HG03520 (cell line): ENCODE measurements at regions not wholly inside any gene's neighbourhood (a gene's known extent, or its start where the extent isn't known, plus 50 kb on each side); places are given as distances from the start of the nearest gene placed in this dataset.

Source experiments
- ATAC-seq: cut with Tn5 transposase; IDR thresholded peaks from one replicate; pipeline ENCODE4 v1.9.1; 2021; ENCODE audit warnings: mild to moderate bottlenecking, moderate library complexity; ENCODE audit not compliant: unreplicated experiment

DNA sequence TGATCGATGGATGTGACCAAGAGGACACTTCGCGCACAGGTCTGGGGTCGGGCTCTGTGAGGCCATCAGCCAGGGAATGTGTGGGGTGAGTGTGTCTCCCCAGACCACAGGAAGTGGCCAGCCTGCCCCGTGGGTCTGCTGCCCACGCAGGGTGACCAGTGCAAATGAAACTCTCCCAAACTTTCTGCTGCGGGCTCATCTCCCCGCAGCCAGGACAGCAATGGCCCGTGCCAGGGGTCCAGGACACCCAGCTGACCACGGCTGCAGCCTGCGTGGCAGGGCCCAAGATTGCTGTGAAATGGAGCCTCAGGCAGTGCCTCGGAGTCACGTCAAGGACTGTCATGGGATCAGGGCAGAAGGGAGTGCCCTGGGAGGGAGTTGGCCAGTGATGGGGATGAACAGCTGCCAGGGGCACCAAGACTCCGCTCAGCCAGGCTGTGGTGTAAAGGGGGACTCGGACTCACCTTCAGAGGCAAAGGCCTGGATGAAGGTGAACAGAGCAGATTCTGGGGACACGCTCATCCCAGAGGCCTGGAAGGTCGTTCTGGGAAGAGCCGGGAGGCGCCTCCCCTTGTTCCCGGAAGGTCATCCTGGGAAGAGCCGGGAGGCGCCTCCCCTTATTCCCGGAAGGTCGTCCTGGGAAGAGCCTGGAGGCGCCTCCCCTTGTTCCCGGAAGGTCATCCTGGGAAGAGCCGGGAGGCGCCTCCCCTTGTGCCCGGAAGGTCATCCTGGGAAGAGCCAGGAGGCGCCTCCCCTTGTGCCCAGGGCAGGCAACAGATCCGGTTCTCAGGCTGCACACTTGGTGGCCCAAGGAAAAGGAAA, 252.6 kb downstream of the BRD1 start:
- ATAC-seq: no peak

DNA sequence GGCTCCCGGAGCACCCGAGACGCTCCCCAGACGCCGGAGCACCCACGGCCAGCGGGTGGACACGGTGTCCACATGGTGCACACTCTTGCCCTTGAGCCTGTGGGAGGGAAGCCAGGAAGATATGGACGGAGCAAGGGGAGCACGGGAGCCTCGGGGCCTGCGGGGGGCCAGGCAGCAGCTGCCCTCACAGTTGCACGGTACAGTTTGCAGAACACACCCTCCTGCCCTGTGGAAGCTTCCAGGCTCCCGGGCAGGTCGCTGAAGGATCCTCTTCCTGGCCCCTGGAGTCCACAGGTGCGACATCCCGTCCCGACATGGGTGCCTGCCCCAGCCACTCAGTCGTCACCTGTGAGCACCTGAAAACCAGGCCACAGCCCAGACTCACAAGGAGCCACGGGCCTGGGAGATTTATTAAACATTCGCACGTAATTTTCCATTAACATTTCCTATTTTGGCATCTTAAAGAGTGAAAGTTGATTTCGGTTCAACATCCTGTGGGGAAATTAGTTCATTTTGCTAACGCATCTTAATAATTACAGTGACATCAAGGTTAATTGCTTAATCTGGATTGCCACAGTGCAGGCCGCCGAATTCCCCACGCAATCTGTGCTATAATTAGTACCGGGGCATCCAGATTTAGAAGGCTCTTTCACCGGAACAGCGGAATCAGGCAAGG, 253.3 kb downstream of the BRD1 start:
- ATAC-seq: no peak

GRCh38 chr22:49573109-49573765, 254.4 kb downstream of the BRD1 start:
- ATAC-seq: no peak

DNA sequence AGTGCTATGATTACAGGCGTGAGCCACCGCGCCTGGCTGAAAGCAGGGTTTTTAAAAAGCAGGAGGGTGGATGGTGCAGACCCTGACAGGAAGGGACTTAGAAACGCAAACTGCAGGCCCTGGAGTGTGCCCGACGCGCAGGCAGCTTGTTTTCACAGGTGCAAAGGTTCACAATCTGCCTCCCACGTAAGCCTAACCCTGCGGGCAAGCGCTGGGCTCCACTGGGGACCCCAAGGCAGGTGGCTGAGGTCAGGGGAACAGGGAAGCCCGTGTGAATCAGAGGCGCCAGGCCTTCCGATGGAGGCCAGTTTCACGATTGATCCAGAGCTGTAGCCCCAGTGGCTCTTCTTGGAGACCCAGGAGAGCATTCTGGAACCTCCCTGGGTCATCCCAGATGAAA, 256.3 kb downstream of the BRD1 start:
- ATAC-seq: no peak

DNA sequence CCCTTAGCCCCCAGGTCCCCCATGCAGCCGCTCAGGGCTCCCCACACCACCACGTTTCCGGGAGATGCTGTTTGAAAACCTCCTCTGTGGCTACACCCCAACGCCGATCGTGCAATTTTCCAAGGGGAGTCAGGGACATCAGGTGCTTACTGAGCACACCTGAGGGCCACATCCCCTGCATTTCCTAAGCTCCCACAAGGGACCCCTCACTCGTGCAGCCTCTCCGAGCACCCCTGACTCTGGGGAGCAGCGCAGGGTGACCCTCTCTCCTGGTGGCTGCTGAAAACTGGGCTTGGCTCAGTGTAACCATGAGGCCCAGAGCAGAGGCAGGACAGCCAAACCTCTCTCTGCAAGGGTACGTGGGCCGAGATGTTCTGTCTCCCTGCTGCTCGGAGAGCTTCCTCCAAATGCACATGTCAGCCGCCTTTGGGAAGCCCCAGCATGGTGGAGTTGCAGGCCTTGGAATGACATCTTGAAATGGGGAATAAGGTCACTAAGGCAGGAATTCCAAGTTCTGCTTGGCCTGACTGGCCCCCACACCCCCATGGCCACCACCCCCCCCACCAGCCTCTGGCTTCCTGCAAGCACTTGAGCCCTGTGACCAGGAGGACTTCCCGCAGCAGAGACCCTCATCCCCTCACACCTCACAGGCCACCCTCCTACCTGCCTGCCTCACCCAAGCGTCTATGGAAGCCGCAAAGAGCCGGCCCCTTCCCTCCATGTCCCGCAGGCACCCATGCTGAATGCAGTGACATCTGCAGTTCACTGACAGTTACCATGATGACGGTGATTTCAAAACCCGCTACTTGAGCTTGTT, 257.4 kb downstream of the BRD1 start:
- no peak for ATAC-seq

DNA sequence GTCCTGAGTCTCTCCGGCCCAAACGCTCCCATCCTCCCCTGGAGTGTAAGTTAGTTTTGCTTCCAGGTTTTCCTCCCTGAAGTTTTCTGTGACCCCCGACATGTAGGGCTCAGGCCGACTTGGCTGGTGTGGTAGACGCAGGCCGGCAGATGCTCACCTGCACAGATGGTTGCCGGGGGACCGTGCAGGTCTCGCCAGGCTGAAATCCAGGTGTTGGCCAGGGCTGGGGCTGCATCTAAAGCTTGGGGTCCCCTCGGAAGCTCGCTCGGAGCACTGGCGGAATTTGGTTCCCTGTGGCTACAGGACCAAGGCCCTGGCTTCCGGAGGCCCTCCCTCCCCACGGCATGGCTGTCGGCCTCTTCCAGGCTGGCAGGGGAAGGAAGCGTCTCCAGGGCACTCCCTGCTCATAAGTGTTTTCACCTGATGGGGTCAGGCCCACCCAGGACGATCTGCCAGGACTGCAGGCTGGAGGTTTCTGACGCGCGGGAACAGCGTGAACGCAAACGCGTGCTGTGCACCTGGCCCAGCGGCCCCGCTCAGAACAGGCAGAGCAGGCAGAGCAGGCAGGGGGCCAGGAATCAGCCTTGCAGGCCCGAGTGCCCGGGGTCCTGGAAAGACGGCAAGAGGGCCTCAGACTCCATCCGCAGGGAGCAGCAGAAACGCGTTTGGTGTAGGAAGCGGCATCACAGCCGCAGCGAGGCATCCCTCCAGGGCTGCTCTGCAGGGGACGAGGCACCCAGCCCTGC, 258.2 kb downstream of the BRD1 start:
- ATAC-seq: no peak

GRCh38 chr22:49568751-49569285, 258.9 kb downstream of the BRD1 start:
- ATAC-seq: no peak

DNA sequence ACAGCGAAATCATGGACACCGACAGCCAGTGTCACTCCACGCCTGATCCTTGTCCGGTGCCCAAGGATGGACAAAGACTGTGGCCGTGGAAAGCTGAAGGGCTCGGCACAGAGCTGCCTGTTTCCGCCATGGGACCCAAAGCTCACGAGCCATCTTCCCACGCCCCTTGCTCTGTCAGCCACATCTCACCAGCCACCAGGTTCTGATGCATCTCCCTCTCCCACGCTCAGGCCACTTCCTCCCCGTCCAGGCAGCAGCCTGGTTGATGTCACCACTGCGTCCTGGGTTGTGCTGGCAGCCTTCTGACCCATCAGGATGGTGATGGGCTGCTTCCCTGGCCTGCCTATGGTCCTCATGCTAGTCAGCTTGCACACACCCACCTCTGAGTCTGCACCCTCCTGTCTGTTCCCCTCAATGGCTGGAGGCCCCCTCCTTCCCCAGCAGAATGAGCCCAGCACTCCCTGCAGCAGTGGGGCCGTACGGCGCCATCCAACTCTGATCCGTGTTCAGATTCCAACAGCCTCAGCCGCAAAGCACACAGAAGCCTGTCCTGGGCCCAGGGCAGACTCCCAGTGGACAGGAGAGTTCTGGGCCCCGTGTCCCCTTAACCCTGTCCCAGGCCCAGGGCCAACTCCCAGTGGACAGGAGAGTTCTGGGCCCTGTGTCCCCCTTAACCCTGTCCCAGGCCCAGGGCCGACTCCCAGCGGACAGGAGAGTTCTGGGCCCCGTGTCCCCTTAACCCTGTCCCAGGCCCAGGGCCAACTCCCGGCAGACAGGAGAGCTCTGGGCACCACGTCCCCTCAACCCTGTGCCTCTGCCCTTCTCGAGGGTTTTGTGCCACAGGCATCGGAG, 259.5 kb downstream of the BRD1 start:
- ATAC-seq: no peak

DNA sequence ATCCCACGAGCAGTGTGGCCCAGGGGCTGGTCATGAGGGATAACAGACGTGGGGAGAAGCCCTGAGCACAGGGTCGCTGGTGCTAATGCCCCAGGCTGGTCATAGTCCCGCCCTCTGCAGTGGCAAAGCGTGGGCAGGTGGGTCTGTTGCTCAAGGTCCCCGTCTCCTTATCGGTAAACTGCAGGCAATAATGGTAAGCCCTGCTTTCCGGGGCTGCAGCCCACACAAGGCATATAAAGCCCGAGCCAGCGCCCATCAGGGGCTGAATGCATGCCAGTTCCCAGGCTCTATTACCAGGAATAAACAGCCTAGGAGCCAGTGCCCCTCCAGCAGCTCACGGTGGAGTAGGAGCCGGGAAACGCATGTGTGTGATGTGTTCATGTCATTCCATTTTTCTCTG, 261.0 kb downstream of the BRD1 start:
- ATAC-seq: no peak

DNA sequence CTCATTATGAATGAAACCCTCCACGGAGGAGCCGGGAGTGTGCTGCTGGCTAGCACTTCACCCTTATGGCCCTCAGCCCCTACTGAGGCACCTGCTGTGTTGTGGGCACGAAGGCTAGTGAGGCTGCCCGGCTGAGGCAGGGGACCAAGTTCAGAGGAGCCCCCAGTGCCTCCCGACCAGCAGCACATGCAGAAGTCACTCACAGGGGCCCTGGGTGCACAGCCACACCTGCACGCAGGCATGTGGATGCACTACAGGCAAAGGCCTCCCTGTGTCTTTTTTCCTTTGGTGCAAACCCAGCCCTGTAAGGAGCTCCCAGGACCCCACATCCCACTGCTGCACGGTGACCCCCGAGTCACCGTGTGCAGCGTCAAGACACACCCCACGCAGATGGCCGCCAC, 261.5 kb downstream of the BRD1 start:
- no peak for ATAC-seq

DNA sequence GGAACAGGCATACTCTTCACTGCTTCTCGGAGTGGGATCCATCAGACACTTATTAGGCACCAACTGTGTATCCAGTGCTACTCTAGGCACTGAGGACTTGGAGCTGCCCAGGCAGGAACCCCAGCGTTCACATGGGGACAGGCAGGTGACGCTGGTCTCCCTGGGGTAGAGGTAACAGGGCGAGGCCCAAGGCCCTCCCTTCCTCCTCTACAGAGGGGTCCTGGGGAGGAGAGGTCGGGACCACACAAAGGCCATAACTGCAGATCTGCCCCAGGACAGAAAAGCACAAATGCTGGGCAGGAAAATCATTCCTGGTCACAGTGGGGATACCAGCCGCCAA, 262.2 kb downstream of the BRD1 start:
- no peak for ATAC-seq

DNA sequence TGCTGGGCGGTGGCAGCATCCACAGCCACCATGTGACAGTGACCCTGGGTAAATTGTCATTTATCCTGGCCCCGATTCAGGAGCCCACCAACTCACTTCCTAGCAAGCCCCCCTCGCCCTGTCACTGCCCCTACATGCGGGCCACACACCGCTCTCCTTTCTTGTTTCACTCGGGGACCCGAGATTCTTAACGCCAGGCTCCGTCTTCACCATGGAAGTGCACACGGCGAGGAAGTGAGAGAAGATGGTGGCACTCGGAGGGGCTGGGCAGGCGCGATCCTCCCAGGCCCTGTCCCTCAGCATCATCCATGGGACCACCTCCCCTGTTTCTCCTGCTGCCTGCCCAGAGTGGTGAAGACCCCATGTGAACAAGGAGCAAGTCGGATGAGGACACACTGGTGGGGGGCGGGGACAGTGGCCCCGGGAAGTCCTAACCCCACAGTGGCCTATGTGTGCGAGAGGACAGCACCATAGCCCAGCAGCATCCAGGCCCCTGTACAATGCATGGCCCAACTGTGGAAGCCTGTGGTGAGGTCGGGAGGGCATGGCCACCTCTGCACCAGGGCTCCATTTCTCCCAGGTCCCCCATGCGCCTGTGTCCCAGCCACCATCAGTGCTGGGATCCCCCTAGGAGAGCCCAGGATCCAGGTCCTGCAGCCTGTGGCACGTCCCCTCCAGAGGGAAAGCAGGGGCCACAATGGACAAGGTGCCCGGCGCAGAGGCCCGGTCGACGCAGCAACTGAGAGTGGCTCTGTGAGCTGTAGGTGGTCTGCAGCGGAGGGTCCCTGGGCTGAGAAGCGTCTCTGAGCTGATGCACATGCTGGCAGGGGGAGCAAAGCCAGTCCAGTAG, 262.8 kb downstream of the BRD1 start:
- no peak for ATAC-seq

GRCh38 chr22:49564054-49564453, 263.6 kb downstream of the BRD1 start:
- ATAC-seq: no peak

DNA sequence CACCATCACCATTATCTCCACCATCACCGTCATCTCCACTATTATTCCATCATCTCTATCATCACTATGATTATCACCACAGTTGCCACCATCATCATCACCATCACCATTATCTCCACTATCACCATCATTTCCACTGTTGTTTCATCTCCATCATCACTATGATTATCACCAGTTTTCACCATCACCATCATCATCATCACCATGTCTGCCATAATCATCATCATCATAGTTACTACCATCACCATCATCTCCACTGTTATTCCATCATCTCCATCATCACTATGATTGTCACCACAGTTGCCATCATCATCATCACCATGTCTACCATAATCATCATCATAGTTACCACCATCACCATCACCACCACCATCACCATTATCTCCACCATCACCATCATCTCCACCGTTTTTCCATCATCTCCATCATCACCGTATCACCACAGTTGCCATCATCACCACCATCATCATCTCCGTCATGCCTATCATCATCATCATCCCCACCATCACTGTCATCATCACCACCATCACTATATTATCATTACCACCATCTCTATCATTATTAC, 264.9 kb downstream of the BRD1 start:
- ATAC-seq: no peak

- no peak for ATAC-seq
These were observed 265.7 kb downstream of the BRD1 start for GRCh38 chr22:49561976-49562375.

- no peak for ATAC-seq
These were observed 266.3 kb downstream of the BRD1 start for GRCh38 chr22:49561338-49561737.

GRCh38 chr22:49555526-49555925, 272.1 kb downstream of the BRD1 start:
- ATAC-seq: no peak

- no peak for ATAC-seq
These were observed 272.9 kb downstream of the BRD1 start for GRCh38 chr22:49554741-49555140.
